Neural progenitor cell (in vitro differentiated cells): ENCODE measurements at regions not wholly inside any gene's neighbourhood (a gene's known extent, or its start where the extent isn't known, plus 50 kb on each side); places are given as distances from the start of the nearest gene placed in this dataset.

ENCODE experiments used
- CTCF ChIP-seq: fragments of 200-600 bp; sonication (generic); IDR thresholded peaks from 2 replicates; pipeline ENCODE4 v1.5.1; 2017; ENCODE audit warnings: antibody characterized with exemption, mild to moderate bottlenecking
- EZH2 ChIP-seq: fragments of 200-600 bp; sonication (generic); IDR thresholded peaks from 2 replicates; pipeline ENCODE4 v1.6.1; 2017; ENCODE audit warnings: antibody characterized with exemption, mild to moderate bottlenecking, moderate library complexity

- no peak for TF ChIP-seq CTCF
- TF ChIP-seq EZH2: no peak
Measured at GRCh38 chr5:145562931-145563330, 272.2 kb downstream of the PRELID2 start.
